SK-N-MC (cell line): ENCODE measurements at regions not wholly inside any gene's neighbourhood (a gene's known extent, or its start where the extent isn't known, plus 50 kb on each side); places are given as distances from the start of the nearest gene placed in this dataset.

Source experiments
- EZH2 ChIP-seq: fragments of 200-600 bp; sonication (generic); IDR thresholded peaks from one replicate; pipeline ENCODE4 v1.6.1; 2017; ENCODE audit warnings: antibody characterized with exemption
- POLR2AphosphoS5 ChIP-seq: IDR thresholded peaks from 2 replicates; pipeline ENCODE4 v1.6.1; 2012; ENCODE audit warnings: mild to moderate bottlenecking, low read depth, low read length, borderline replicate concordance

DNA sequence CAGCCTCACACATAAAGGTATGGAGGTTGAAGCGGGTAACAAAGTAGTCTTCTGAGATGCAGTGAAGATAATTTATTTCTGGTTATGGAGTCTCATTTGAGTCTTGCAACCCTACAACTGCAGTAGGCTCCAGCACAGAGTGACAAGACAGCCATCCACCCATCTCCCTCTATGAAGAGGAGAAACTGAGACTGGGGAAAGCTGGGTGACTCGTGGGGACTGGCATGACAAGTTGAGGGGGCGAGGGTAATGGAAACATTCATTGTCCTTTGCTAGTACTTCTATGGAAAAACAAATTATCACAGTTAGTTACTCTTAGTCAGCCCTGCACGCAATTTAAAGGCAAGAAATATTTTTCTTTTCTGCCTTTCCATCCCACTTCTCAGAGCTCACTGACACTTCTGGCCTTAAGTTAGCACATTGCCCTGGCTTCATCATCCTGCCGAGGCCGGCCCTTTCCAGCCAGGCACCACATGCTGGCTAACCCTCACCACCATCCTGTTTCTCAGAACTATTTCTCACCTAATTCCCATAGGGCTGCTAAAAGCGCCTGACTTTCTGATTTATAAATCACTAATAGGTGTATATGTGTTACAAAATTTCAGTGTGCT lies 361.1 kb downstream of the ETS1 start:
- TF ChIP-seq EZH2 = no peak
- no peak for TF ChIP-seq POLR2AphosphoS5
